ENCODE measurements at regions not wholly inside any gene's neighbourhood (a gene's known extent, or its start where the extent isn't known, plus 50 kb on each side); places are given as distances from the start of the nearest gene placed in this dataset.
"Not testable (repeated sequence)": the region's sequence is repeated elsewhere in the genome, so short reads cannot be mapped to it uniquely, and the experiment has no call there.

- no peaks in the 10 kb centered on the region for H3K36me3 ChIP-seq (ENCODE audit: control insufficient read depth, insufficient read depth, low read length)
- no peak for TF ChIP-seq CTCF (IDR thresholded peaks at IDR 0.05; ENCODE audit: insufficient read depth, low read length, poor library complexity, severe bottlenecking)
- DNase-seq (ENCODE audit: low read depth) = no peak
Observed at GRCh38 chr15:20355256-20355868, 186.2 kb downstream of the GOLGA6L6 start.

GRCh38 chr15:20354884-20355223 is 186.7 kb downstream of the GOLGA6L6 start:
- not testable (repeated sequence) for H3K27me3 ChIP-seq (ENCODE audit: control insufficient read depth, insufficient read depth, low read length); H3K36me3 ChIP-seq (ENCODE audit: control insufficient read depth, insufficient read depth, low read length); H3K4me3 ChIP-seq (ENCODE audit: low read depth, low read length); DNase-seq (ENCODE audit: low read depth)

More at GRCh38 chr15:20355256-20355868, 186.2 kb downstream of the GOLGA6L6 start:
- no peak overlapping the region for H3K4me3 ChIP-seq (ENCODE audit: low read depth, low read length)
- H3K27me3 ChIP-seq (ENCODE audit: control insufficient read depth, insufficient read depth, low read length) = no peaks in the 10 kb centered on the region

- no peak for DNase-seq (ENCODE audit: low read depth)
- no peaks in the 10 kb centered on the region for H3K36me3 ChIP-seq (ENCODE audit: control insufficient read depth, insufficient read depth, low read length)
- H3K27me3 ChIP-seq (ENCODE audit: control insufficient read depth, insufficient read depth, low read length) = no peaks in the 10 kb centered on the region
- no peak overlapping the region for H3K4me3 ChIP-seq (ENCODE audit: low read depth, low read length)
- TF ChIP-seq CTCF (IDR thresholded peaks at IDR 0.05; ENCODE audit: insufficient read depth, low read length, poor library complexity, severe bottlenecking) = no peak
Observed at GRCh38 chr15:20353966-20354883, 187.4 kb downstream of the GOLGA6L6 start.

GRCh38 chr15:20352241-20353200 is 189.1 kb downstream of the GOLGA6L6 start:
- Histone ChIP-seq H3K27me3 (ENCODE audit: control insufficient read depth, insufficient read depth, low read length) (no peaks in the 10 kb centered on the region), H3K36me3 (ENCODE audit: control insufficient read depth, insufficient read depth, low read length) (no peaks in the 10 kb centered on the region), H3K4me3 (ENCODE audit: low read depth, low read length) (no peak overlapping the region)
- DNase-seq (ENCODE audit: low read depth) = no peak
- TF ChIP-seq CTCF (IDR thresholded peaks at IDR 0.05; ENCODE audit: insufficient read depth, low read length, poor library complexity, severe bottlenecking) = no peak

- no peak overlapping the region for H3K4me3 ChIP-seq (ENCODE audit: low read depth, low read length)
- H3K36me3 ChIP-seq (ENCODE audit: control insufficient read depth, insufficient read depth, low read length) = no peaks in the 10 kb centered on the region
- no peak for TF ChIP-seq CTCF (IDR thresholded peaks at IDR 0.05; ENCODE audit: insufficient read depth, low read length, poor library complexity, severe bottlenecking)
- no peak for DNase-seq (ENCODE audit: low read depth)
- no peaks in the 10 kb centered on the region for H3K27me3 ChIP-seq (ENCODE audit: control insufficient read depth, insufficient read depth, low read length)
Observed at GRCh38 chr15:20351448-20351971, 190.1 kb downstream of the GOLGA6L6 start.
